Stimulated activated CD8-positive, alpha-beta memory T cell treated with anti-CD3 and anti-CD28 coated beads, Interleukin-7, amount 100 ng/mL, for 1 hour (primary cell): ENCODE measurements at regions not wholly inside any gene's neighbourhood (a gene's known extent, or its start where the extent isn't known, plus 50 kb on each side); places are given as distances from the start of the nearest gene placed in this dataset.
"Not testable (repeated sequence)": the region's sequence is repeated elsewhere in the genome, so short reads cannot be mapped to it uniquely, and the experiment has no call there.

Experiments
- DNase-seq, 2 donors: peaks; one replicate each; pipeline ENCODE4 v3.0.0-alpha.2; 2020; ENCODE audit warnings: low read depth in 2 of 2

GRCh38 chr12:75798136-75798926 lies 233.2 kb downstream of the PHLDA1 start:
- DNase-seq = no peak

DNA sequence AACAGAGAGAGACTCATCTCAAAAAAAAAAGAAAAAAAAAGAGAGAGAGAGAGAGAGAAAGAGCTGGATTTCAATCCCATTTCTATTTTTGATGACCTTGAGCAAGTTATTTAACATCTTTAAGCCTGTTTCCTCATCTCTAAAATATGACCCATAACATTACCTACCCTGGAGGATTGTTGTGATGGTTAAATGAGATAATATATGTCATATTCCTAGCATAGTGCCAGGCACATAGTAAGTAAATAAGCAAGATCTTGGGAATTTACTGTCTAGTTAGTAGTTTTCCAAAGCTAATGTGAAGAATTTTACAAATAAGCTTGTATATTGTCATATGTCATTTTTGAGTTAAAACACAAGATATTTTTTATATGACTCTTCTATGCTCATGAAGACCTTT lies 236.5 kb downstream of the PHLDA1 start:
- no peak for DNase-seq

DNA sequence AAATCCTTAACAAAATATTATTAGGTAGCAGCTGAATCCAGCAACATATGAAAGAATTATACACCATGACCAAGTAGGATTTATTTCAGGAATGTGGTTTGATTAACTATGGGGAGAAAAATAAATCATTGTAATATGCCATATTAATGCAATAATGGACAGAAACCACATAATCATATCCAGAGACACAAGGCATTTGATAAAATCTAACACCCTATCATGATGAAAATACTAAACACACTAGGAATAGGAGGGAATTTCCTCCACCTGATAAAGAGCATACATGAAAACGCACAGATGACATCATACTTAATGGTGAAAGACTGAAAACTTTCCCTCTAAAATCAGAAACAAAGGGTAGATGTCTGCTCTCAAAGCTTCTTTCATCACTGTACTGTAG lies 238.9 kb downstream of the PHLDA1 start:
- DNase-seq = no peak

DNA sequence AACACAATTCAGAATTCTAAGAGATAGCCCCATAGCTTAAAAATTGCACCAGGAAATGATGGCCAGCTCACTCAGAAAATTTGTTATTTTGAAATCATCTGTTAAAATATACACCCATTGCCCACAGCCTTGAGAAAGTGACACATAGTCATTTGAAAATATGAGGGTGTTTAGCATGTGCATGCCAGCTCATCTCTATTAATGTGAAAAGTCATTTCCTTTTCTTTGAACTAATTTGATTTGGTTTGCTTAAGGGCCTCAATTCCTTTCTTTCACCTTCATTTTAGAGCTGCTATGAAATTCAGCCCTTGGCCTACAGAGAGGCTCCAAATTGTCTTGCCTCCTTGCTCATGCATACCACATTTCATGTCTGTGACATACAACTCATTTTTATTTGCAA lies 241.4 kb downstream of the PHLDA1 start:
- no peak for DNase-seq

DNA sequence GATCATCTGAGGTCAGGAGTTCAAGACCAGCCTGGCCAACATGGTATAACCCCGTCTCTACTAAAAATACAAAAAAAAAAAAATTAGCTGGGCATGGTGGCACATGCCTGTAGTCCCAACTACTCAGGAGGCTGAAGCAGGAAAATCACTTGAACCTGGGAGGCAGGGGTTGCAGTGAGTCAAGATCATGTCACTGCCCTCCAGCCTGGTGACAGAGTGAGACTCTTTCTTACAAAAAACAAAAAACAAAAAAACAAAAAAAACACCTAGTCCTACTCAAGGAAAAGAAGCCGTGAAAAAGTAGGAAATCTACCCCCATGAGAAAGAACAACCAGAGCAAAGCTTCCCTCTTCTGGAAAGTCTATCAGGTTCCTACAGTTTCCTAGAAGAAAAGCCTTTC lies 244.4 kb downstream of the PHLDA1 start:
- DNase-seq = not testable (repeated sequence)

DNA sequence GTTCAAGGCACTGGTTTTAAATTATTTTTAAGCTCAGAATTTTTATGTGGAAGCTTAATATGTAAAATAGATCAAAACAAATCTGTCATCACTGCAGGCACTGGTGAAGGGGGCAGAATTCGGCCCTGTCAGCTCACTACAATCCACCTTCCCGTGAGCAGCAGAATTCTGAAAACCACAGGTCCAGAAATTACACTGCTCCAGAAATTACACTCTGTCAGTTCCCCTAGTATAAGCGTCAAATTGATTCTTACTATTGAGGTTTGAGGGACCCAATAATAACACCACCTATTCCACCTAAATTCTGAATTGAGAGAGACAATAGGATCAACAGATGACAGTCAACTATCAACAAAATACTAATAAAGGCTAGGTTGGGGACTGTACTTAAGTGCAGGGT lies 245.5 kb downstream of the PHLDA1 start:
- no peak for DNase-seq

- no peak for DNase-seq
Observed at GRCh38 chr12:75784591-75784990, 247.0 kb downstream of the PHLDA1 start.

DNA sequence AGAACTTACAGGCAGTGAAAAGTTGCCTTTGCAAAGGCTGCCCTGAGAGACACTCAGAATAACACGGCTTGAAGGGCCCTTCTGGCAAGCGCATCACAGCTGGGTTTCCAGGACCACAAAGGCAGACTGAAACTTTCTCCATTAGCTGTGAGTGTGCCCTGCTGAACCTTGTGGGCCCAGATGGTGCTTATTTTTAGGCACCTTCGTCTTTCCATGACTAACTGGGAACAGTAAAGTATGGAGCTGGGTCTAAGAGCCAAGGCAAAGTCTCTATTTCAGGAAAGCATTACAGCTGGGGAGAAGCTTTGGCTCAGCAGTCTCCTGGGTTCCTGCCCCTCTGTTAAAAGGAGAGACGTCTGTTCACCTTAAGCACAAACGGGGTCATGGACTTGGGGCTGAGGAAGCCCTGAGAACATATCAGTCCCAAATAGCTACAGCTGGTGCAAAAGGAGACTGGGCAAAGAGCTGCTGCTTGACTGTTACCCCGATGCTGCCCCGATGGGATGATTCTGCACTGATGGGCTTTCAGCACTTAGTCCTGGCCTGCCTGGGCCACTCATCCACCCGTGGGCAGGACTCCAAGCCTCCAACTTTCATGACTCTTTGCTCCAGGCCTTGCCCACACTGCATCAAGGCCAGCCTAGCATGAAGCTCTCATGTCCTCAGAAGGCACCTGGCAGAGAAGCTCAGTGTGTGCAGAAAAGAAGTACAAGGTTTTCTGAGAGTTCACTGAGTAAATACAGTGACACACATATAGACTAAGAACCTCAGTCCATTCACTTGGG lies 248.3 kb downstream of the PHLDA1 start:
- no peak for DNase-seq

- DNase-seq = no peak
Observed at GRCh38 chr12:75782069-75782581, 249.5 kb downstream of the PHLDA1 start.

- DNase-seq = no peak
Observed at GRCh38 chr12:75781532-75782046, 250.0 kb downstream of the PHLDA1 start.

GRCh38 chr12:75779891-75780496 lies 251.6 kb downstream of the PHLDA1 start:
- DNase-seq = no peak

- DNase-seq = no peak
Observed at GRCh38 chr12:75774261-75775052, 257.1 kb downstream of the PHLDA1 start.

DNA sequence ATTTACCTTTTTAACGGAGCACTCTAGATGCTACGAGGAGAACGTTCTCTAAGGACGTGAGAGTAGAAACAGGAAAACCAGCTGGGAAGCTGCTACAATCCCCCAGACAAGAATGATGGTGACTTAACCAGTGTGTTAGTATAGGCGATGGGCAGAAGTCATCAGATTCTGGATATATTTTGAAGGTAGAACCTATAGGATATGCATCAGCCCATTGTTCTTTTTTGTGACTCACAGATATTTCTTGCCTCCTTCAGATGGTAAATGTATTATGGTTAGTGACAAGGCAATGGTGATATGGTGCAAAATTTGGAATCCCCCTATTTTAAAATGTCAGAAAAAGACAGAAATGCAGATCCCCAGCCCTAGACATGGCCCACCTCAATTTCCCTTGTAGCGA lies 258.2 kb downstream of the PHLDA1 start:
- no peak for DNase-seq

DNA sequence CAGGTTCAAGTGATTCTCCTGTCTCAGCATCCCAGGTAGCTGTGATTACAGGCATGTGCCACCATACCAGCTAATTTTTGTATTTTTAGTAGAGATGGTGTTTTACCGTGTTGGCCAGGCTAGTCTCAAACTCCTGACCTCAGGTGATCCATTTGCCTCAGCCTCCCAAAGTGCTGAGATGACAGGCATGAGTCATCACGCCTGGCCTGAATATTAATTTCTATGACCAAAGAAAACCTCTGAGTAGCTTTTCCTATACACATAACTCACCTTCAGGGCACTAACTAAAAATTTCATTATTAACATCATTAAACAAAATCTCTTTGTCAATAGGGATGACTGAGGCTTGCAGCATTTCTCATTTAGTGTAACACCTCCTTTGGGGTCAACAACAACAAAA lies 259.6 kb upstream of the KRR1 start:
- DNase-seq = no peak

DNA sequence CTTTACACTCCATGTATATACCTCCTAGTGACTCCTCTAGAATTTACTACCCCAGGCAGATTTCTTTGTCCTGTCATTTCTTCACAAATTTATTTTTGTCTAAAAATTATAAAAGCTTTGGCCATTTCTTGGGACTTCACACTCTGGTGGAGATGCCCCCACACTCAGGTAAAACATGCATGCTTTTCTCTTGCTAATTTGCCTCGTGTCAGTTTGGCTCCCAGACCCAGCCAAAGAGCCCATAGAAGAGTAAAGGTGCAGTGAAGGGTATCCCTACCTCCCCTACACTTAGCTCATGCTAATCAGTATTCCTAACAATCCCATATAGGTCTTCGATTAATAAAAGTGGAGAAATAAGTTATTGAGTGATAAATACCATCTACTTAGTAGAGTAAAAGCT lies 256.5 kb upstream of the KRR1 start:
- no peak for DNase-seq

DNA sequence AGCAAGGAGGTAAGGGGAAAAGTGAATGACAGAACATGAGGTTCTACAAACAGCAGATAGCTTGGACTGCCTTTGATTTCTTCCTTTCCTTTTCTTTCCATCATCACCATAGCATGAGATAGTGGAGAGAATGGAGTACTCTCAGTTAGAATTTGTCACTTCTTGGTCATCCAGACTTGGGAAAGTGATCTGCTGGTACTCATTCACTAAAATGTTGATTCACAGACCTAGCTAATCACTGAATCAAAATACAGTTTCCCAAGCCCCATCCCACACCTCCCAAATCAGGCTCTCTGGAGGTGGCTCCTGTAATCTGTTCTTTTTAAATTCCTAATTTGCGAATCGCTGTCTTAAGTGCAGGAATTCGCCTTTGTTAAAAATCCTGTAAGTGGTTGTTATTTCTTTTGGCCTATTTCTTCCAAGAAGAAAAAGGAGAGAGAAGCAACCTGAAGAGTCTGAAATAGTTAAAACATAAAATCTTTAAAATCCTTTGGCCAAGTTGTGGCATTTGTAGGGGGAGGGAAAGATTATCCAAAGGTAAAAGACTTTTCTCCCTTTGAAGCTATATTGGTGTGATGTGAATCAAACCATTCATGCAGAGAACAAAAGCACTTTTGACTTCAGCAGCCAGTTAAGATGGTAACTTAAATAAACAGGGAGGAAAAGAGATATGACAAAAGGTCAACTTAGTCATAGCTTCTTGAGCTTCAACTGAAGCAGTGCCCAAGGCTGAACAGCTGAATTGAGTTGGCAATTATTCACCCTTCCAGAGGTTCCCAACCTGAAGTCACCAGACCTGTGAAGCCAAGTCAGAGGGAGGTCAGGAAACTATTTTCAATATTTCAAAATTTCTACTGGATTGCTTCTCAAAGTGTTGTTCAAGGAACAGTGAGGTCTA lies 255.1 kb upstream of the KRR1 start:
- no peak for DNase-seq

- DNase-seq = no peak
Observed at GRCh38 chr12:75765170-75766059, 254.0 kb upstream of the KRR1 start.

GRCh38 chr12:75764091-75764841 lies 252.9 kb upstream of the KRR1 start:
- no peak for DNase-seq
